WTC11 (cell line): ENCODE measurements at regions not wholly inside any gene's neighbourhood (a gene's known extent, or its start where the extent isn't known, plus 50 kb on each side); places are given as distances from the start of the nearest gene placed in this dataset.

ENCODE experiments used
- ZNF121 ChIP-seq: sonication (generic); formaldehyde crosslinking; IDR thresholded peaks from 2 replicates; pipeline ENCODE4 v1.8.0; 2023; ENCODE audit warnings: missing genetic modification reagents
- TF ChIP-seq, protein P1 (sequence below): fragments of 200-600 bp; IDR thresholded peaks from 2 replicates; pipeline ENCODE4 v1.8.0; 2022; ENCODE audit warnings: antibody characterized with exemption

DNA sequence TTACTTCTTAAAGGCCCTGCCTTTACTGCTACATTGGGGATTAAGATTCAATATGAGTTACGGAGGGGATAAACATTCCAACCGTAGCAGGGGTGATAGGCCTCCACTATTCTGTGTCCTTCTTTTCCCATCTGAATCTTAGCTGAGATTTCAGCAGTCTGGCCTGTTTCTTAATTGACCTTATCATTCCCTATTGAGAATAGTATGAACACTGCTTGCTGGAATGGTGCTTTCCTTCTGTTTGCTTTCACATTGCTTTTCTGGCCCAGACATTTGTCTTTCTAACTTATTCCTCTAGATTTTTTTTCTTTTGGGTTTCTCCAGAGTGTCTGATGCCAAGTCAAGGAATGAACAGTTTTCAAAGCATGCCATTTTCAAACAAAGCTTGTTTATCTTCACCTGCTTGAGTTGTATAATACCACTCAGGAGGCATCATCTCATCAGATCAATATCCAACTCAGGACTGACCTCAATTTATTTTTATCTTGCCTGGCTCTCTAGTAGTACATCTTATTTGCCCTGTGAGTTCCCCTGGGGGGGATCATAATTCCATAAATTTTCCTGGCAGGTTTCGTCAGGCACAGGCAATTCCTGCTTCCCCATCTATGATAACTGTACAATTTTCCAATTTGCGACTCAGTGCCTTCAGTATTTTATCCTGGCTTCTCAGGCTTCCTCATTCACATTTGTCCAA lies 161.1 kb upstream of the STT3B start:
- TF ChIP-seq, protein P1, sequence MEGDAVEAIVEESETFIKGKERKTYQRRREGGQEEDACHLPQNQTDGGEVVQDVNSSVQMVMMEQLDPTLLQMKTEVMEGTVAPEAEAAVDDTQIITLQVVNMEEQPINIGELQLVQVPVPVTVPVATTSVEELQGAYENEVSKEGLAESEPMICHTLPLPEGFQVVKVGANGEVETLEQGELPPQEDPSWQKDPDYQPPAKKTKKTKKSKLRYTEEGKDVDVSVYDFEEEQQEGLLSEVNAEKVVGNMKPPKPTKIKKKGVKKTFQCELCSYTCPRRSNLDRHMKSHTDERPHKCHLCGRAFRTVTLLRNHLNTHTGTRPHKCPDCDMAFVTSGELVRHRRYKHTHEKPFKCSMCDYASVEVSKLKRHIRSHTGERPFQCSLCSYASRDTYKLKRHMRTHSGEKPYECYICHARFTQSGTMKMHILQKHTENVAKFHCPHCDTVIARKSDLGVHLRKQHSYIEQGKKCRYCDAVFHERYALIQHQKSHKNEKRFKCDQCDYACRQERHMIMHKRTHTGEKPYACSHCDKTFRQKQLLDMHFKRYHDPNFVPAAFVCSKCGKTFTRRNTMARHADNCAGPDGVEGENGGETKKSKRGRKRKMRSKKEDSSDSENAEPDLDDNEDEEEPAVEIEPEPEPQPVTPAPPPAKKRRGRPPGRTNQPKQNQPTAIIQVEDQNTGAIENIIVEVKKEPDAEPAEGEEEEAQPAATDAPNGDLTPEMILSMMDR, result no peak
- TF ChIP-seq ZNF121, result no peak
